Endodermal cell (in vitro differentiated cells): ENCODE measurements at regions not wholly inside any gene's neighbourhood (a gene's known extent, or its start where the extent isn't known, plus 50 kb on each side); places are given as distances from the start of the nearest gene placed in this dataset.
A peak's percentile ranks its signal among the peaks of the same experiment; 100 is the strongest.

Experiments
- DNase-seq: peaks from one replicate; pipeline ENCODE4 v3.0.0-alpha.2; 2017
- H3K27ac ChIP-seq: 2 replicates; pipeline ENCODE4 v1.5.1; 2013; ENCODE audit warnings: mild to moderate bottlenecking, low read depth, low read length, moderate library complexity
- H3K27me3 ChIP-seq: 2 replicates; pipeline ENCODE4 v1.6.1; 2013; ENCODE audit warnings: mild to moderate bottlenecking, low read length, moderate library complexity; ENCODE audit not compliant: insufficient read depth, control insufficient read depth, poor library complexity, severe bottlenecking
- H3K36me3 ChIP-seq: 2 replicates; pipeline ENCODE4 v1.7.0; 2013; ENCODE audit warnings: mild to moderate bottlenecking, low read length, moderate library complexity; ENCODE audit not compliant: control insufficient read depth, insufficient read depth
- H3K4me1 ChIP-seq: one replicate; pipeline ENCODE4 v1.7.0; 2013; ENCODE audit warnings: low read length; ENCODE audit not compliant: control insufficient read depth, insufficient read depth
- H3K4me3 ChIP-seq: 2 replicates; pipeline ENCODE4 v1.5.1; 2013; ENCODE audit warnings: mild to moderate bottlenecking, low read length, moderate library complexity
- H3K9ac ChIP-seq: 2 replicates; pipeline ENCODE4 v1.6.1; 2013; ENCODE audit warnings: mild to moderate bottlenecking, low read length, moderate library complexity; ENCODE audit not compliant: poor library complexity, severe bottlenecking; ENCODE audit errors: extremely low read depth
- H3K9me3 ChIP-seq: 2 replicates; pipeline ENCODE4 v1.6.1; 2013; ENCODE audit warnings: mild to moderate bottlenecking, low read length, moderate library complexity; ENCODE audit not compliant: control insufficient read depth
- H3K27ac Mint-ChIP-seq: 2 replicates; pipeline ENCODE4 v1.8.0; 2020; ENCODE audit warnings: mixed read lengths
- H3K27me3 Mint-ChIP-seq: 2 replicates; pipeline ENCODE4 v1.8.0; 2021; ENCODE audit warnings: mild to moderate bottlenecking, mixed read lengths; ENCODE audit not compliant: insufficient read depth
- H3K36me3 Mint-ChIP-seq: 2 replicates; pipeline ENCODE4 v1.8.0; 2020; ENCODE audit warnings: low read depth, mixed read lengths
- H3K4me1 Mint-ChIP-seq: 2 replicates; pipeline ENCODE4 v1.8.0; 2020; ENCODE audit warnings: mixed read lengths
- H3K4me3 Mint-ChIP-seq: 2 replicates; pipeline ENCODE4 v1.8.0; 2020; ENCODE audit warnings: mild to moderate bottlenecking, moderate library complexity, mixed read lengths
- H3K9me3 Mint-ChIP-seq: 2 replicates; pipeline ENCODE4 v1.8.0; 2020; ENCODE audit warnings: mild to moderate bottlenecking, mixed read lengths
- WGBS, 2 experiments: methylation state at CpG; one replicate each; pipeline versions ENCODE4 v1.1.5 to v1.1.7; 2013; ENCODE audit warnings: missing lambda C conversion rate in 2 of 2, mixed read lengths in 1 of 2; ENCODE audit not compliant: insufficient coverage in 1 of 2, insufficient read length in 1 of 2; 5-methylcytosine and 5-hydroxymethylcytosine counted together
- TF ChIP-seq, protein P1 (sequence below): fragments of 200-600 bp; sonication (generic); conservative IDR thresholded peaks from 2 replicates; pipeline ENCODE4 v1.5.0; 2021; ENCODE audit warnings: antibody characterized with exemption, mild to moderate bottlenecking

DNA sequence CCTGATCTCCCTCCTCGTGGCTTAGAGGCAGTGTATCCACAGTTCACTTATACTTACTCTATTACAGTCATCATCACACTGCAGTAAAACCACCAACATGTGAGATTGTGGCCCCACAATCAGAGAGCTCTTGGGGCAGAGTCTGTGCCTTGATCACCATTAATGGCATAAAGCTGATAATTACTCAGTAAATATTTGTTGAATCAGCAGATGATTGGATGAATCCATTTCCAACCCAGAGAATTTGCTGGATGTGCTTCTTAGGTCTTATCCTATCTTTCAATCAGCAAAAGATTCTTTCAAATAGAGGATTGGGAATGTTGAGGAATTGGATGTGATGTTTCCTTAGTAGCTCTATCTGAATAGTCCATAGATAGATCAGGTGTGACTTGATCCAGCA lies 88.8 kb upstream of the PITX1 start:
- no peaks in the 10 kb centered on the region for H3K9me3 Mint-ChIP-seq
- H3K4me3 Mint-ChIP-seq, result no peak overlapping the region
- Histone ChIP-seq H3K9ac (no peak overlapping the region), H3K27me3 (no peaks in the 10 kb centered on the region), H3K4me3 (no peak overlapping the region), H3K9me3 (no peaks in the 10 kb centered on the region), H3K36me3 (no peaks in the 10 kb centered on the region), H3K27ac (no peak overlapping the region), H3K4me1 (no peaks in the 10 kb centered on the region)
- H3K36me3 Mint-ChIP-seq, result no peaks in the 10 kb centered on the region
- H3K27me3 Mint-ChIP-seq, result peaks cover 7% of the 10 kb centered on the region
- TF ChIP-seq, protein P1, sequence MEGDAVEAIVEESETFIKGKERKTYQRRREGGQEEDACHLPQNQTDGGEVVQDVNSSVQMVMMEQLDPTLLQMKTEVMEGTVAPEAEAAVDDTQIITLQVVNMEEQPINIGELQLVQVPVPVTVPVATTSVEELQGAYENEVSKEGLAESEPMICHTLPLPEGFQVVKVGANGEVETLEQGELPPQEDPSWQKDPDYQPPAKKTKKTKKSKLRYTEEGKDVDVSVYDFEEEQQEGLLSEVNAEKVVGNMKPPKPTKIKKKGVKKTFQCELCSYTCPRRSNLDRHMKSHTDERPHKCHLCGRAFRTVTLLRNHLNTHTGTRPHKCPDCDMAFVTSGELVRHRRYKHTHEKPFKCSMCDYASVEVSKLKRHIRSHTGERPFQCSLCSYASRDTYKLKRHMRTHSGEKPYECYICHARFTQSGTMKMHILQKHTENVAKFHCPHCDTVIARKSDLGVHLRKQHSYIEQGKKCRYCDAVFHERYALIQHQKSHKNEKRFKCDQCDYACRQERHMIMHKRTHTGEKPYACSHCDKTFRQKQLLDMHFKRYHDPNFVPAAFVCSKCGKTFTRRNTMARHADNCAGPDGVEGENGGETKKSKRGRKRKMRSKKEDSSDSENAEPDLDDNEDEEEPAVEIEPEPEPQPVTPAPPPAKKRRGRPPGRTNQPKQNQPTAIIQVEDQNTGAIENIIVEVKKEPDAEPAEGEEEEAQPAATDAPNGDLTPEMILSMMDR, result no peak
- H3K4me1 Mint-ChIP-seq, result peaks cover 10% of the 10 kb centered on the region
- DNase-seq, result no peak
- WGBS, 2 experiments, result 89% methylated on average over 1 of the region's 1 CpG; no CpG with 5 or more reads in 1 of the 2 experiments
- H3K27ac Mint-ChIP-seq, result no peak overlapping the region

DNA sequence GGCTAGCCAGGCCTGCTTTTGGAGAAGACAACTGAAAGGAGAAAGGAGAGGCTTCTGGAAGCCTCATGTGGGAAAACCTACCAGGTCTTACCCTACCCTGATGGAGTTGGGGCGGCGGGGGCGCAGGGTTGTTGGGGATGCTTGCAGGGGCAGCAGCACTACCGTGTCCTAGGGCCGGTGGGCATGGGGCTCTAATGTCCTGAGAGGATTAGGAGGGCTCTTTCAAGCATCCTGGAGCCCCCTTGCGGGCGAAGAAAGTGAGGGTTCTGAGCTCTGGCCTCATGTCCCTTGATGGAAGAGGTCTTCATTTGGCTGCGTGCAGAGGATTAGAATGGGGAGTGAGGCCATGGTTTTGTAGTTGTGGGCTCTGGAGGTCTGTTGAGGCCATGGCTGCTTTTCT lies 86.9 kb upstream of the PITX1 start:
- H3K9me3 Mint-ChIP-seq, result no peaks in the 10 kb centered on the region
- H3K27ac ChIP-seq, result no peak overlapping the region
- no peak overlapping the region for H3K4me3 ChIP-seq
- peak; percentile 82 for DNase-seq
- no peaks in the 10 kb centered on the region for H3K27me3 ChIP-seq
- no peak overlapping the region for H3K9ac ChIP-seq
- no peaks in the 10 kb centered on the region for H3K9me3 ChIP-seq
- WGBS, 2 experiments, result 74 to 90% methylated on average over 3 to 8 of the region's 8 CpGs
- H3K36me3 Mint-ChIP-seq, result no peaks in the 10 kb centered on the region
- H3K4me1 ChIP-seq, result no peaks in the 10 kb centered on the region
- H3K27ac Mint-ChIP-seq, result no peak overlapping the region
- peaks cover 7% of the 10 kb centered on the region for H3K27me3 Mint-ChIP-seq
- no peak overlapping the region for H3K4me3 Mint-ChIP-seq
- peaks cover 9% of the 10 kb centered on the region for H3K4me1 Mint-ChIP-seq
- H3K36me3 ChIP-seq, result no peaks in the 10 kb centered on the region
- TF ChIP-seq, protein P1, result peak; percentile 70

DNA sequence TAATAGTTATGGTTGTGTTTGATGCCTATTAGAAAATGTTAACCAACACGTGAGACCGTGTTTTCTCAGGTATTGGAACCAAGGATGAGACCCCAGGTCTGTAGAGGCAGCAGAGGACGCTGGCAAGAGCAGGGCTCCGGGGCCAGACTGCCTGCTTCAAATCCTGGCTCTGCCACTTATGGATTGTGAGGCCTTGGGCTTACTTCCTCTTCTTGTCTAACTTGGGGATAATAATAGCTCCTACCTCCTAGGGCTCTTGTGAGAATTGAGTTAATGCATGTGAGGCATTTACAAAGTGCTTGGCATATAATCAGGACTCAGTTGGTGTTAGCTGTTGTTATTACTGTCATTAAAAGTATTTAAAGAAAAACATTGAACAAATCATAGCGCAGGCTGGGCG lies 85.5 kb upstream of the PITX1 start:
- no peaks in the 10 kb centered on the region for H3K36me3 Mint-ChIP-seq
- Histone ChIP-seq H3K9ac (no peak overlapping the region), H3K9me3 (no peaks in the 10 kb centered on the region), H3K4me3 (no peak overlapping the region), H3K36me3 (no peaks in the 10 kb centered on the region), H3K27ac (no peak overlapping the region), H3K4me1 (no peaks in the 10 kb centered on the region), H3K27me3 (no peaks in the 10 kb centered on the region)
- no peaks in the 10 kb centered on the region for H3K9me3 Mint-ChIP-seq
- H3K27ac Mint-ChIP-seq, result no peak overlapping the region
- H3K4me3 Mint-ChIP-seq, result no peak overlapping the region
- WGBS, 2 experiments, result 70 to 90% methylated on average over 3 to 6 of the region's 6 CpGs
- DNase-seq, result no peak
- peaks cover 7% of the 10 kb centered on the region for H3K27me3 Mint-ChIP-seq
- TF ChIP-seq, protein P1, result no peak
- H3K4me1 Mint-ChIP-seq, result peaks cover 13% of the 10 kb centered on the region
